GM13977 (cell line): ENCODE measurements at regions not wholly inside any gene's neighbourhood (a gene's known extent, or its start where the extent isn't known, plus 50 kb on each side); places are given as distances from the start of the nearest gene placed in this dataset.
"Not testable (repeated sequence)": the region's sequence is repeated elsewhere in the genome, so short reads cannot be mapped to it uniquely, and the experiment has no call there.

Experiments
- DNase-seq: peaks from one replicate; pipeline ENCODE4 v3.0.0; 2012; ENCODE audit warnings: low spot score
- CTCF ChIP-seq: IDR thresholded peaks from 2 replicates; pipeline ENCODE4 v1.5.1; 2012; ENCODE audit warnings: mild to moderate bottlenecking, control low read depth; ENCODE audit not compliant: insufficient read depth; ENCODE audit errors: extremely low read depth, missing control alignments
- in situ Hi-C: fragments of 300-500 bp; cut with MboI; formaldehyde crosslinking; loops from one replicate; pipeline ENCODE4 v1.12.0; 2022; ENCODE audit warnings: low sequenced_read_pairs, low pct_unique_long_range_greater_than_20kb, mixed read lengths, inconsistent platforms; ENCODE audit not compliant: unreplicated experiment

GRCh38 chr7:149565096-149565382 lies 67.4 kb upstream of the ZNF746 start:
- DNase-seq = no peak
- in situ Hi-C loops = no loop called here
- TF ChIP-seq CTCF = no peak

GRCh38 chr7:149564340-149565095 lies 66.9 kb upstream of the ZNF746 start:
- DNase-seq = no peak
- TF ChIP-seq CTCF = no peak
- in situ Hi-C loops = no loop called here

DNA sequence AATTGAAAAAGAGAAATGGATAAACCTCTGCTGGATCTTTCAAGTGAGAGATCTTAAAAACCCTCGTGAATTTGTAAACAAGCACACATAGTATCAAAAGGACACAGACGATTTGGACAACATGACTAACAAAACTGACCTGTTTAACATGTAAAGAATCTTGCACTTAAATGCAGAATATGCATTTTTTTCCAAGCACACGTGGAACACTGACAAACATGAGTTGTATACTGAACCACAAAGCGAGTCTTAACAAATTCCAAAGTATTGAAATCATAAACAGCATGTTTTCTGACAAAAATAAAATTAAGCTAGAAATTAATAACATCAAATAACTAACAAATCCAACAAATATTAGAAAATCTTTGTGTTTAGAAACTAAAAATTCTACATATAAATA lies 65.0 kb upstream of the ZNF746 start:
- in situ Hi-C loops = no loop called here
- no peak for TF ChIP-seq CTCF
- DNase-seq = no peak

DNA sequence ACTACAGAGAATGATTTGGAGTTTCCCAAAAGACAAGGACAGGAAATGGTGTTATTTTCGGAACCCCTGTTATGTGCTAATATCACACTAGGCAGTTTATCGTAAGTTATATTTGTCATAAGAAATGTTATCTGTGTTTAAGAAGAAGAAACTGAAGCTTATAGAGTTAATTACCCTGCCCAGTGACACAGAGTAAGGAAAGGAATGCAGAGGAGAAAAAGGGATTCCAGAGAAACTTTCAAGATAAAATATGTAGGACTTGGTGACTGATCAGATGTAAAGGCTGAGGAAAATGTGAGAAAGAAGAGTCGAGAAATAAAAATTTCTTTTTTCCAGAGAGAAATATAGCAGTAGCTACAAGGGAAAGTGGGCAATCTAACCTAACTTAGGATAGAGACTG lies 63.5 kb upstream of the ZNF746 start:
- in situ Hi-C loops = no loop called here

GRCh38 chr7:149559711-149560110 lies 62.1 kb upstream of the ZNF746 start:
- DNase-seq = no peak
- in situ Hi-C loops = no loop called here
- no peak for TF ChIP-seq CTCF

More for the DNA sequence above, 63.5 kb upstream of the ZNF746 start:
- DNase-seq = no peak
- TF ChIP-seq CTCF = no peak

- DNase-seq = no peak
- in situ Hi-C loops = no loop called here
- no peak for TF ChIP-seq CTCF
Measured at GRCh38 chr7:149558149-149558861, 60.7 kb upstream of the ZNF746 start.

DNA sequence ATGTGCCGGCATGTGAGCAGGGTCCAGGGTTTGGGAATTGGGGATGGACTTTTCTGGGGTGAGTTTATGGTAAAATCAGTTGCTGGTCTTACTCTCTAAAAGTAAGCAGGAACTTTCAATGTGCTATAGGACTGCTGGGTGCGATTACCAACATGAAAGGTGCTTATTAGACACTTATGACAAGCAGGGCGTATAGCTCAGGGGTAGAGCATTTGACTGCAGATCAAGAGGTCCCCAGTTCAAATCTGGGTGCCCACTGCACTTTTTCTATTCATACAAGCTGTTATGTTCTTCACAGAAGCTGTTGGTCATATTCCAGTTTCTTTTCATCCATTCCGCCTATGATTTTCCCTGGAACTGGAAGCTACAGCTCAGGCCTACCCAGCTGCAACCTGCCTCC lies 58.9 kb upstream of the ZNF746 start:
- in situ Hi-C loops, DNase-seq: not testable (repeated sequence)

- in situ Hi-C loops, DNase-seq: not testable (repeated sequence)
Measured at GRCh38 chr7:149554821-149555220, 57.2 kb upstream of the ZNF746 start.

- in situ Hi-C loops, DNase-seq: not testable (repeated sequence)
Measured at GRCh38 chr7:149553991-149554390, 56.4 kb upstream of the ZNF746 start.
